Stimulated activated CD8-positive, alpha-beta memory T cell treated with anti-CD3 and anti-CD28 coated beads, Interleukin-4, amount 100 ng/mL, for 4 hours (primary cell): ENCODE measurements at regions not wholly inside any gene's neighbourhood (a gene's known extent, or its start where the extent isn't known, plus 50 kb on each side); places are given as distances from the start of the nearest gene placed in this dataset.

Experiments
- DNase-seq, 2 donors: peaks; one replicate each; pipeline ENCODE4 v3.0.0-alpha.2; 2020; ENCODE audit warnings: low read depth in 2 of 2, low spot score in 1 of 2

DNA sequence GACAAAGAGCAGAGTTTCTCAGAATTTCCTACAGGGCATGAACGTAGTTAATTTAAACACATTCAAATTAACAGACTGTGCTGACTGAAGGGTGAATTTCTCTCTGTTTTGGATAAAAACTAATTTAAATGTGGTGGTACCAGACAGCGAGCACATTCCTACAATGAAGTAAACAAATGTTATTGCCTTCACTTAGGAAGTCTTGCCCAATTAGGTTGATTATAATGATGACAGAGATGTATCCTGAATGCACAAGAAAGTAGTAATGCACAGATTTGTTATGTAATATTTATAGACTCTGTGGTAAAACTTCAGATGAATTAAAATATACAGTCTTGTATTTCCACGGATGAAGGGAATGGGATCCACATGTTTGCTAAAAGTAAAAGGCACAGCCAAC is 507.2 kb downstream of the EPHA4 start:
- DNase-seq = no peak

DNA sequence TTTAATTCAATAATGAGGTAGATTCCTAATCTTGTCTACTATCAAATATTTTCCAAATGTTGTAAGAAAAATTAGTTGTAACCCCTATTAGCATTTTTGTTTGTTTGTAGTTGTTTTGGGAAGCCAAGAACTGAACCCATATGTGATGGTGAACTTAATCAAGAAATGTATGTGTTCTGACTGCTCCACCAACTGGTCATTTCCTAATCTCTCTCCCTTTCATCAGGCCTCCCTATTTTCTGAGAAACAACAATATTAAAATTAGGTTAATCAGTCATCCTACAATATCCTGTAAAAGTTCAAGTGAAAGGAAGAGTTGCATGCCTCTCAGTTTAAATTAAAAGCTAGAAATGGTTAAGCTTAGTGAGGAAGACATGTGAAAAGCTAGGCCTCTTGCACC is 504.0 kb downstream of the EPHA4 start:
- DNase-seq = no peak

GRCh38 chr2:221070106-221070505 is 502.0 kb downstream of the EPHA4 start:
- no peak for DNase-seq

DNA sequence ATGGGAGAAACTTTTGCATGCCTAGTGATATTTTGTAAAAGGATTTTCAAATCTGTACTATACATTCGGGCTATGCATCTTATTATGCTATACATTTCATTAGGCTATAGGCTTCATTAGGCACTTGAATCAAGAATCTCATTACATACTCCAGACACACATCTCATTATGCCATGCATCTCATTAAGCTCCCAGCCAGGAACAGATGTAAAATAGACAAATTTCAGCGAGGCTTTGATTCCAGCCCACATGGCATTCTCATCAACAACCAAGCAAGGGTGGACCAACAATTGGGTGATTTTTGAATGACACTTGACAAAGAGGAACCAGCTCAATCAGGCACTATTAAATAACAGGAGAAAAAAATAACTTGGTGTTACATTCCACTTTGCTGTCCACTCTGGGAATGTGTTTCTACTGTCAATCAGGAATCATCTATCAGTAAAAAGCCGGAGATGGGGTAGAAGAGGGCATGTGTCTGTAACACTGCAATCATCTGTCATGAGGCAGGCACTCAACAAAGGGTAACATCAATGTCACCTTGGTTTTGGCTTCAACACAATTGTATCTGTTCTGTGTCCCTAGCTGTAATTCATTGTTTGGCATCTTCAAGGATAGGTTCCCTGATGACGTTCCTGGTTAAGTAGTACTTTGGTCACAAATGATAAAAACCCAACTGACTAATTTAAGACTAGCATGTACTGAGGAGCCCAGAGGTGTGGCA is 498.6 kb downstream of the EPHA4 start:
- no peak for DNase-seq

DNA sequence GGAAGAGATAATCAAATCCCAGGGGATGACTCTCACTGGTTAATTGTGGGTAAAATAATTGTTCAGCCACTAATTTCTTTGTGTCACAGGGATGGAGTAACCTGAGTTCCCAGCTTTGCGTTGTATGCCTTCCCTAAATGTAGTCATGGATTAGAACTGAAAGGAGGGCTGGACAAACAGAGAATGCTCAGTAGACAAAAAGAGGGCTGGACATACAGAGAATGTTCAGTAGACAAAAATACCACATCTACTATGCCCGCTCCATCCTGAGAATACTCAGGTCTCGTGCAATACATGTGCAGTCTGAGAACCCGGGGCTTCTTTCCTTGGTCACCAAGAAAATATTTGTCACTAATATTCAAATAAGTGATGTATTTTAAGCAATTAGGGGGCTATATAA is 497.9 kb downstream of the EPHA4 start:
- DNase-seq = no peak

- DNase-seq = no peak
Observed at GRCh38 chr2:221075203-221075602, 496.9 kb downstream of the EPHA4 start.

DNA sequence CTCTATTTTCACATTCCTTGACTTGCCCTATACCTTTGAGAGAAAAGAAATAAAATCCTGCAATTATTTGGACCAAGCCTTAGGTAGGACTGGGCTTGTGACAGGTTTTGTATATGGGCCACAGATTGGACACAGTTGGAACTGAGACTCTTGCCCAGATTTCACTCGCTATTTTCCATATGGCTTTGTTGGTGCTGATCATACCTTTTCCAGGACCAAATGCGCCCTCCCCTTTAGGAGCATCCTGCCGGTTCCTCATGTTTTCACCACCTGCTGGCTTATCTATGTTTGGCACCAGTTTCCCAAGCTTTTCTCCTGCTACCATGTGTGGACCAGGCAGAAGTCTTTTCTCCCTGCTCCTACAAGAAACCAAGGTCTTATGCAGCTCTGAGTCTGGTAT is 494.9 kb downstream of the EPHA4 start:
- no peak for DNase-seq

GRCh38 chr2:221077799-221078198 is 494.3 kb downstream of the EPHA4 start:
- no peak for DNase-seq

- DNase-seq = no peak
Observed at GRCh38 chr2:221085341-221085900, 486.7 kb downstream of the EPHA4 start.

GRCh38 chr2:221085936-221086335 is 486.2 kb downstream of the EPHA4 start:
- no peak for DNase-seq

GRCh38 chr2:221087779-221088178 is 484.3 kb downstream of the EPHA4 start:
- DNase-seq = no peak

- no peak for DNase-seq
Observed at GRCh38 chr2:221088506-221088905, 483.6 kb downstream of the EPHA4 start.

DNA sequence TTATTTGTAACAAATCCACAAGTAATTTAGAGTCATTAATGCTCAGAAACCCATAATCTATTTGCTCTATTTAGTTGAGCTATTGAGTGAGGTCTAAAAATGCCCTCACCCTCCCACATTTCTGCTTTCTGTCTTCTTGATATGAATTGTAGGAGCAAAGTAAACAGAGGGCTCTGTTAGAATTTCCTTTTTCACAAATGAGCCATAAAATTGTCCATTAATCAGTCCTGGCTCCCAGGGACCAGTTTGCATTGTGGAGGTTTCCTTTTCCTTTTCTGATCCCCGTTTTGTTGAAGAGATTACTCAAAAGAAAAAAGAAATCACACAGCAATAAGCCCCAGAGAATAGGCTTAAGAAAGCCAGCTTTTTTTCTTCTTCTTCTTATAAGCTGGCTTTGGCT is 476.7 kb downstream of the EPHA4 start:
- DNase-seq = no peak

DNA sequence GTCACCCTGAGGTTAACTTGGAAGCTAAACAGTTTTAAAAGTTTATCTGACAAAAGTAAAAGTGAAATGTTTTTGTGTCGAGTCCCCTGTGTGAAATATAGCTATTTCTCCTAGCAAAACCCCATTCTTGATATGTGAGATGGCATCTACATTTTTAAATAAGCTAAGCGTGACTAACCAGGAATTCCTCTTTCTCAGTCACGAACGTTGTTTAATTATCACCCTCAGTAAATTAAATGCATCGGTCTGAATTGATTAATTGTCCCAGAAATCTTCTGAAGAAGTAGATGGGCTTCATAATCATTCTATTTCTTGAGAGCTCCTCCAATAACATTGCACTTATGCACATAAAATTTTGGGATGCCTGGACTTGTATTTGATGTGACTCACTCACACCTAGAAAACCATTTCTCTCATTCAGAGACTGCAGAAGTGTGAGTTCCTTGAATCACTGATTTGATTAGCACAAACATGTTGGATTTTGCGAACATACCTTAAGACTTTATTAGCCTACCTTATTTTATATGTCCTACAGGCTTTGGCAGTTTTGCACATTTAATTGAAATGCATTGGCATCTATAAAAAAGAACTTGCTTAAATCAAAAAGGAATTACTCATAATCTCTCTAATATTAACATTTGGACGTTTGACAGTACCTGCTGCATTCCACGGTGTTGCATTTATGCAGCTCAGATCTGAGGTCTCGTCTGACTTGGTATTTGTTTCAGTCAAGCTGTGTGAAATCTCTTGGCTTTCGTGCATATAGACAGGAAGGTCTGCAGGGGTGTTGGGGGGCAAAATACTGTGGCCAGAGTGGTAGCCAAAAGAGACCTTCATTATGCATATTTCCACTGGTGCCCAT is 475.2 kb downstream of the EPHA4 start:
- DNase-seq = no peak

- DNase-seq = no peak
Observed at GRCh38 chr2:221097568-221097915, 474.6 kb downstream of the EPHA4 start.

DNA sequence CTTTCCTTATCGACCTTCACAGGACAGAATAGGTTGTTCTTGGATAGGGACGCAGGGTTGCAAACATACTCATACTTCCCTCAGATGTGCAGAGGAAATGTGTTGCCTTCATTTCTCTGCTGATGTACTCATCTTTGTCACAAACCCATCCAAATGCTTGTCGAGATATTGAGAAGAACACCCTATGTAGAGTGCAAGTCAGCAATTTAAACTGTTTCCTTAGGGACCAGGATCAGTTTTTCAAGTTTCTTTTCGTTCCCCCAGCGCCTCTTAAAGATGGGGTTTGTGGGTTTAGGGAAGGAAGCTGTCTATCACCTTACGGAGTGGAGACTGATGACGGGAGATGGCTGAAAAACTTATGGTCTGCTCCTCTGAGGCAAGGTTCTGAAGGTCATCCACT is 474.2 kb downstream of the EPHA4 start:
- no peak for DNase-seq

GRCh38 chr2:221100467-221101089 is 471.5 kb downstream of the EPHA4 start:
- no peak for DNase-seq

- no peak for DNase-seq
Observed at GRCh38 chr2:221102896-221103688, 469.0 kb downstream of the EPHA4 start.

- no peak for DNase-seq
Observed at GRCh38 chr2:221103930-221104329, 468.2 kb downstream of the EPHA4 start.

- DNase-seq = no peak
Observed at GRCh38 chr2:221104361-221104811, 467.7 kb downstream of the EPHA4 start.

GRCh38 chr2:221106241-221106640 is 465.9 kb downstream of the EPHA4 start:
- DNase-seq = no peak
